ENCODE measurements at regions not wholly inside any gene's neighbourhood (a gene's known extent, or its start where the extent isn't known, plus 50 kb on each side); places are given as distances from the start of the nearest gene placed in this dataset.

- no peaks in the 10 kb centered on the region for H3K27me3 ChIP-seq (ENCODE audit: control insufficient read depth in 2 of 2, insufficient read depth in 2 of 2, low read length in 2 of 2)
- ChIA-PET POLR2A (no interaction called here), CTCF (no interaction called here)
- no peak for FAIRE-seq
- H4K20me1 ChIP-seq (replicated peaks; ENCODE audit: control insufficient read depth, extremely low read depth, insufficient read depth, low read length) = no peaks in the 10 kb centered on the region
- BruUV-seq (replicated peaks) = no TSS peak
- H3K4me1 ChIP-seq (ENCODE audit: control insufficient read depth, extremely low read depth, insufficient read depth, low read length) = no peaks in the 10 kb centered on the region
- no peak overlapping the region for H2AFZ ChIP-seq (ENCODE audit: low read depth, low read length)
- H3K36me3 ChIP-seq (ENCODE audit: control insufficient read depth in 2 of 2, extremely low read depth in 1 of 2, insufficient read depth in 2 of 2, low read length in 2 of 2) = no peaks in the 10 kb centered on the region
- no peak for DNase-seq (ENCODE audit: low read depth, low spot score)
- no peak overlapping the region for H3K27ac ChIP-seq (ENCODE audit: insufficient read depth, low read depth, low read length)
- TF ChIP-seq EZH2 (IDR thresholded peaks at IDR 0.05; ENCODE audit: borderline replicate concordance, low read depth, low read length, severe bottlenecking) (no peak), POLR2AphosphoS5 (IDR thresholded peaks at IDR 0.05; ENCODE audit: insufficient read depth, low read depth, low read length) (no peak), FOS (IDR thresholded peaks at IDR 0.05; ENCODE audit: borderline replicate concordance, insufficient read depth, low read length) (no peak), JUN (IDR thresholded peaks at IDR 0.05; ENCODE audit: borderline replicate concordance, insufficient read depth, insufficient read length, low read depth) (no peak), MYC (IDR thresholded peaks at IDR 0.05; ENCODE audit: low read depth, low read length) (no peak), MAX (IDR thresholded peaks at IDR 0.05; ENCODE audit: insufficient read depth, insufficient read length) (no peak), GATA2 (IDR thresholded peaks at IDR 0.05; ENCODE audit: insufficient read depth, insufficient read length, low read depth, low read length) (no peak)
- TF ChIP-seq, protein P1, sequence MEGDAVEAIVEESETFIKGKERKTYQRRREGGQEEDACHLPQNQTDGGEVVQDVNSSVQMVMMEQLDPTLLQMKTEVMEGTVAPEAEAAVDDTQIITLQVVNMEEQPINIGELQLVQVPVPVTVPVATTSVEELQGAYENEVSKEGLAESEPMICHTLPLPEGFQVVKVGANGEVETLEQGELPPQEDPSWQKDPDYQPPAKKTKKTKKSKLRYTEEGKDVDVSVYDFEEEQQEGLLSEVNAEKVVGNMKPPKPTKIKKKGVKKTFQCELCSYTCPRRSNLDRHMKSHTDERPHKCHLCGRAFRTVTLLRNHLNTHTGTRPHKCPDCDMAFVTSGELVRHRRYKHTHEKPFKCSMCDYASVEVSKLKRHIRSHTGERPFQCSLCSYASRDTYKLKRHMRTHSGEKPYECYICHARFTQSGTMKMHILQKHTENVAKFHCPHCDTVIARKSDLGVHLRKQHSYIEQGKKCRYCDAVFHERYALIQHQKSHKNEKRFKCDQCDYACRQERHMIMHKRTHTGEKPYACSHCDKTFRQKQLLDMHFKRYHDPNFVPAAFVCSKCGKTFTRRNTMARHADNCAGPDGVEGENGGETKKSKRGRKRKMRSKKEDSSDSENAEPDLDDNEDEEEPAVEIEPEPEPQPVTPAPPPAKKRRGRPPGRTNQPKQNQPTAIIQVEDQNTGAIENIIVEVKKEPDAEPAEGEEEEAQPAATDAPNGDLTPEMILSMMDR (IDR thresholded peaks at IDR 0.05; ENCODE audit: extremely low read depth in 1 of 2, insufficient read depth in 1 of 2, low read depth in 1 of 2, low read length in 2 of 2) = no peak
- dilution Hi-C loops (cut with MboI; ENCODE audit: extremely low pct_ligation_motif_present, low sequenced_read_pairs) (no loop called here), intact Hi-C loops (cut with micrococcal nuclease) (no loop called here)
- no peak overlapping the region for H3K9ac ChIP-seq (replicated peaks; ENCODE audit: extremely low read depth, insufficient read depth, low read length)
- H3K9me3 ChIP-seq (replicated peaks; ENCODE audit: control insufficient read depth, insufficient read depth, low read length) = no peaks in the 10 kb centered on the region
- no peaks in the 10 kb centered on the region for H3K79me2 ChIP-seq (ENCODE audit: control insufficient read depth, insufficient read depth, low read length)
- H3K4me2 ChIP-seq (ENCODE audit: insufficient read depth, low read length) = no peak overlapping the region
- no peaks in the 10 kb centered on the region for H3K9me1 ChIP-seq (replicated peaks; ENCODE audit: control insufficient read depth, extremely low read depth, insufficient read depth, low read length)
- no peak overlapping the region for H3K4me3 ChIP-seq (replicated peaks in 1 of 3; ENCODE audit: insufficient read depth in 1 of 3, low read depth in 1 of 3, low read length in 3 of 3)
These were observed 50.6 kb upstream of the GLDC start for GRCh38 chr9:6696178-6696577.

Measured in endothelial cell of umbilical vein (primary cell).